Fibroblast of mammary gland (primary cell): ENCODE measurements at regions not wholly inside any gene's neighbourhood (a gene's known extent, or its start where the extent isn't known, plus 50 kb on each side); places are given as distances from the start of the nearest gene placed in this dataset.

Source experiments
- DNase-seq: peaks from one replicate; pipeline ENCODE4 v3.0.0-alpha.2; 2010; ENCODE audit warnings: low read depth
- H3K4me3 ChIP-seq: 2 replicates; pipeline ENCODE4 v1.5.1; 2011; ENCODE audit warnings: low read depth, mild to moderate bottlenecking, low read length, moderate library complexity; ENCODE audit not compliant: control insufficient read depth
- TF ChIP-seq, protein P1 (sequence below): conservative IDR thresholded peaks from 2 replicates; pipeline ENCODE4 v1.5.1; 2011; ENCODE audit warnings: low read depth, low read length, inconsistent platforms; ENCODE audit not compliant: control insufficient read depth, insufficient read depth

DNA sequence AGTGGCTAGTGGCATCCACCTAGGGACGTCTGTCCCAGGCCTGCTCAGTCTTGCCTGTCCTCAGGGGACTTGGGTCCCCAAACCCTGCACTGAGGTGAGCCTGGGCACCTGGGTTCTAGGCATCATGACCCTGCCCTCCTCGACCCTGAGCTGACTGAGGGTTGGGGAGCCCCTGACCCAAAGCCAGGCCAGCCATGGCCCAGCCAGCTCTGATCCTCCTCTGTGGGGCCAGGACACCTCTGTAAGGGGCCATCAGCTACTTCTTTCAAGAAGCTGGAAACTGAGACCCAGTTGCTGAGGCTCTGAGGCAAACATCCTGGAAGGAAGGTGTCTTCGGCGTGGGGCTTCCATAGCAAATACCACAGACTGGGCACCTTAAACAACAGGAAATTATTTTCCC lies 329.3 kb downstream of the QKI start:
- DNase-seq, result no peak
- no peak overlapping the region for H3K4me3 ChIP-seq
- TF ChIP-seq, protein P1, sequence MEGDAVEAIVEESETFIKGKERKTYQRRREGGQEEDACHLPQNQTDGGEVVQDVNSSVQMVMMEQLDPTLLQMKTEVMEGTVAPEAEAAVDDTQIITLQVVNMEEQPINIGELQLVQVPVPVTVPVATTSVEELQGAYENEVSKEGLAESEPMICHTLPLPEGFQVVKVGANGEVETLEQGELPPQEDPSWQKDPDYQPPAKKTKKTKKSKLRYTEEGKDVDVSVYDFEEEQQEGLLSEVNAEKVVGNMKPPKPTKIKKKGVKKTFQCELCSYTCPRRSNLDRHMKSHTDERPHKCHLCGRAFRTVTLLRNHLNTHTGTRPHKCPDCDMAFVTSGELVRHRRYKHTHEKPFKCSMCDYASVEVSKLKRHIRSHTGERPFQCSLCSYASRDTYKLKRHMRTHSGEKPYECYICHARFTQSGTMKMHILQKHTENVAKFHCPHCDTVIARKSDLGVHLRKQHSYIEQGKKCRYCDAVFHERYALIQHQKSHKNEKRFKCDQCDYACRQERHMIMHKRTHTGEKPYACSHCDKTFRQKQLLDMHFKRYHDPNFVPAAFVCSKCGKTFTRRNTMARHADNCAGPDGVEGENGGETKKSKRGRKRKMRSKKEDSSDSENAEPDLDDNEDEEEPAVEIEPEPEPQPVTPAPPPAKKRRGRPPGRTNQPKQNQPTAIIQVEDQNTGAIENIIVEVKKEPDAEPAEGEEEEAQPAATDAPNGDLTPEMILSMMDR, result no peak

DNA sequence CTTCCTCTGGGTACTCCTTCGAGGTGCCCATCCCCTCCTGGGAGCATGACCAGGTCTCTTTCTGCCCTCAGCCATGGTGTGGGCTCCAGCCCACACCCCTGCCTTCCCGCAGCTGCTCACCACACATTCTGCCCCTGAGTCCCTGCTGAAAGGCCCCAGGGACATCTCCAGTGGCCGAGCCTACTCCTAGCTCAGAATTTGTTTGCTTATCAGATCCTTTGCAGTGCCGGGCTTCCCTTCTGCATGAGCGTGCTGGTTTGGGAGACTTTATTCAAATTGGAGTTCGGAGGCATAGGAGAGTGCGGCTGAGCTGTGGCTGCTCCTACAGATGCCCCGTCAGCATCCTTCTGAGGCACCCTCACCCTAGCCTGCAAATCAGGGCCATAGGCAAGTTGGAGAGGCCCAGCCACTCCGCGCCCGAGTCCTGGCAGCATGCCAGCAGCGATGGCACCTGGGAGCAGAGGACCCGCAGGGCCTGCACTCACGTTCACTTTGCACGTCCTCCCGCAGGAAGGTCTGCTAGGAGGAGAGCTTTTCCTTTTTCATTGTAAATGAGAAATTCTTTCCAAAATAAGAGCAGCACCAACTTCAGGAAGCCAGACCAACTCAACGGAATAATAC lies 327.3 kb downstream of the QKI start:
- H3K4me3 ChIP-seq, result no peak overlapping the region
- TF ChIP-seq, protein P1, result no peak
- DNase-seq, result no peak

DNA sequence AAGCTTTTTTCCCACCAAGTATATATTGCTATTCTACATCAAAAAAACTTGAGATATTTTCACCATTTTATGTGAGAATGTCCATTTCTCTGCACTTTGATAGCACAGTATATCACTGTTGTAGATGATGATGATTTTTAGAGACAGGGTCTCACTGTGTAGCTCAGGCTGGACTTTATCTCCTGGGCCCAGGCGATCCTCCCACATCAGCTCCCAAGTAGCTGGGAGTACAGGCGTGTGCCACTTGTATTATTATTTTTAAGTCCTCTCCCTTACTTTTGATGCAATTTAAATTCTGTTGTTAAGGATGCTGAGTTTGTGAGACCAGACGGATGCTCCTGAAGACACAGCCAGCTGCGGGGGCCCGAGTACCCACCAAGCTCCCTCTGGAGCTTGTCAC lies 326.8 kb downstream of the QKI start:
- DNase-seq, result no peak
- TF ChIP-seq, protein P1, result no peak
- H3K4me3 ChIP-seq, result no peak overlapping the region

DNA sequence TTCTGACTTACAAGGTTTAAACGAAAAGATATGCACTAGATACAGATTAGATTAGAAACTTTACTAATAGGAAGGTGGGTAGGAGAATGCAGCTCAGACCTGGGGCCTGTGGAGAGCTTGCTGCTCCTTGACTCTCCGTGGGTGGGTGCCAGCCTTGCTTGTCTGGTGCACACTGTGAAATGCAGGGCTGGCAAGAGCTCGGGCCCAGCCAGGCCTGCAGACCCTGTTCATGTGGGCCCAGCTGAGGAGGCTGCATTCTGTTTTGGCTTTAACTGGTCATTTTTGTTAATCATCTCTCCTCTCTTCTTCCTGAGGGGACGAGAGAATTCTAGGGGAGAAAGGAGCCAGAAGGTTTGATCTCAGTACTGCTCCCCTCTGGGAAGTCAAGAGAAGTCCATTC lies 325.4 kb downstream of the QKI start:
- no peak for DNase-seq
- TF ChIP-seq, protein P1, result no peak
- no peak overlapping the region for H3K4me3 ChIP-seq

DNA sequence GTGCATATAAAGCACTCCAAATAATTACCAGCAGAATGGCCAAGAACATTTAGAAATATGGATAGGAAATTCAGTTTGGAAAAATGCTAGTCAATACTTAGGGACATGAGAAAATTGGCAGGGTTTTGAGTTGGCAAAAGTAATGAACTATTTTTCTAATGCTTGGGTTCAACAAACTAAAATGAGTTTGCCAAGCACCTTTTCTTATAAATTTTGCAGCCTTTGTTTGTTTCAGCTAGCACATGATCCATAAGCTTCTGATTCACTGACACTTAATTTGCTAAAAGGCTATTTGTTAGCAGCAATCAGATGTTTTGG lies 324.8 kb downstream of the QKI start:
- H3K4me3 ChIP-seq, result no peak overlapping the region
- TF ChIP-seq, protein P1, result no peak
- DNase-seq, result no peak

DNA sequence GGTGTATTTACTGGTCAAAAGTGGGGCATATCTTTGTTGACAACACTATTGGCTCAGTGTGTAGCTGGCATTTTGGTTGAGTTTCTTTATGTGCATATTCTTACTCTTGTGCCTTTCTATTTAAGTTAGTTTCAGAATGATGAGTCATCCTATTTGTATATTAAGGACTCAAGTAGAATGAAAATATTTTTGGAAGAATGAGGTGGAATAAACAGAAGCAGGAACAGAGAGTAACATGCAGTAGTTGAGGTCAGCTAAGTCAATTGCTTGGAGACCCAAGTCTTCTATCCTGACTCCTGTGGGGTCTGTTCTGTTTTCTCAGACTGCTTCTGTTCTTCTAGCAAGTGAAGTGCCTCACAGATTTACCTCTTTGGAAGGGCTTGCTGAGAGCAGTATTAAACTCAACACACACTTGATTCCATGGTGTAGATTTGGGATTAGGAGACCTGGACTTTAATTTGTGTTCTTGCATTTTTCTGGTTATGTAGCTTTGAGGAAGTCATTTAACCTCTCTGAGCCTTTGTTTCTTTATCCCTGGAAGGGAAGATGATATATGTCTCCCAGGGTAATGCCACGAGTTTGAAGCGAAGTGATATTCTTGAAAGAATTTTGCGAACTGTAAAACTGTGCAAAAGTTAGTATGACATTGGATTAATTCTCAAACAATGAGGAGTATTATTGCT lies 324.3 kb downstream of the QKI start:
- TF ChIP-seq, protein P1, result no peak
- DNase-seq, result peak; percentile 11
- H3K4me3 ChIP-seq, result no peak overlapping the region
